GM23338 (cell line): ENCODE measurements at regions not wholly inside any gene's neighbourhood (a gene's known extent, or its start where the extent isn't known, plus 50 kb on each side); places are given as distances from the start of the nearest gene placed in this dataset.

Source experiments
- CTCF ChIP-seq, 2 experiments: fragments of 200-600 bp in 1 of 2; sonication (generic) in 1 of 2; conservative IDR thresholded peaks; 2 replicates each; pipeline versions ENCODE4 v1.5.1 to v1.6.1; 2016 to 2017; ENCODE audit warnings: antibody characterized with exemption in 2 of 2, low read depth in 2 of 2, mild to moderate bottlenecking in 2 of 2, moderate library complexity in 1 of 2
- EZH2 ChIP-seq: fragments of 200-600 bp; sonication (generic); IDR thresholded peaks from one replicate; pipeline ENCODE4 v1.8.0; 2017; ENCODE audit warnings: antibody characterized with exemption, mild to moderate bottlenecking, low read depth; ENCODE audit not compliant: unreplicated experiment
- EZH2phosphoT487 ChIP-seq: fragments of 200-600 bp; sonication (generic); IDR thresholded peaks from one replicate; pipeline ENCODE4 v1.8.1; 2018; ENCODE audit warnings: antibody characterized with exemption; ENCODE audit not compliant: unreplicated experiment
- POLR2AphosphoS5 ChIP-seq: IDR thresholded peaks from 2 replicates; pipeline ENCODE4 v1.6.1; 2016; ENCODE audit warnings: antibody characterized with exemption, low read depth
- REST ChIP-seq: IDR thresholded peaks from one replicate; pipeline ENCODE4 v1.6.1; 2018; ENCODE audit warnings: antibody characterized with exemption; ENCODE audit not compliant: unreplicated experiment
- ZNF331 ChIP-seq: fragments of 250-450 bp; sonication (Bioruptor Pico); IDR thresholded peaks from 2 replicates; pipeline ENCODE4 v1.5.0; 2020; ENCODE audit warnings: low read depth, mild to moderate bottlenecking, moderate library complexity

GRCh38 chr12:53887006-53887405 lies 51.6 kb upstream of the HOXC13 start:
- TF ChIP-seq CTCF (conservative IDR thresholded peaks at IDR 0.05; ENCODE audit: low read depth in 2 of 2) (no peak), POLR2AphosphoS5 (no peak), REST (no peak), ZNF331 (no peak), EZH2 (no peak), EZH2phosphoT487 (no peak)
